ENCODE measurements at regions not wholly inside any gene's neighbourhood (a gene's known extent, or its start where the extent isn't known, plus 50 kb on each side); places are given as distances from the start of the nearest gene placed in this dataset.
"Not testable (repeated sequence)": the region's sequence is repeated elsewhere in the genome, so short reads cannot be mapped to it uniquely, and the experiment has no call there.

- no peak for DNase-seq (ENCODE audit: low read depth)
Observed at GRCh38 chr10:5576780-5577624, 52.2 kb downstream of the CALML3 start.

GRCh38 chr10:5580038-5580428, 55.3 kb downstream of the CALML3 start:
- DNase-seq (ENCODE audit: low read depth) = not testable (repeated sequence)

GRCh38 chr10:5581670-5582566, 57.2 kb downstream of the CALML3 start:
- DNase-seq (ENCODE audit: low read depth) = no peak

- DNase-seq (ENCODE audit: low read depth) = peak; percentile 72
Observed at GRCh38 chr10:5582736-5583135, 58.0 kb downstream of the CALML3 start.

- DNase-seq (ENCODE audit: low read depth) = peak; percentile 73
Observed at GRCh38 chr10:5583525-5584175, 58.9 kb downstream of the CALML3 start.

GRCh38 chr10:5584895-5585516, 60.2 kb downstream of the CALML3 start:
- DNase-seq (ENCODE audit: low read depth) = peak; percentile 92

GRCh38 chr10:5585517-5586206, 60.9 kb downstream of the CALML3 start:
- no peak for DNase-seq (ENCODE audit: low read depth)

GRCh38 chr10:5587151-5588079, 62.7 kb downstream of the CALML3 start:
- no peak for DNase-seq (ENCODE audit: low read depth)

- DNase-seq (ENCODE audit: low read depth) = no peak
Observed at GRCh38 chr10:5588080-5588453, 63.3 kb downstream of the CALML3 start.

- DNase-seq (ENCODE audit: low read depth) = no peak
Observed at GRCh38 chr10:5588603-5589002, 63.8 kb downstream of the CALML3 start.
